NCI-H2196 treated with DMSO at 0.1 percent for 48 hours (cell line): ENCODE measurements at regions not wholly inside any gene's neighbourhood (a gene's known extent, or its start where the extent isn't known, plus 50 kb on each side); places are given as distances from the start of the nearest gene placed in this dataset.
"Not testable (repeated sequence)": the region's sequence is repeated elsewhere in the genome, so short reads cannot be mapped to it uniquely, and the experiment has no call there.

Source experiments
- DNase-seq: peaks from one replicate; lab custom pipeline; 2025; ENCODE audit not compliant: unreplicated experiment; lab: John Stamatoyannopoulos, UW

DNA sequence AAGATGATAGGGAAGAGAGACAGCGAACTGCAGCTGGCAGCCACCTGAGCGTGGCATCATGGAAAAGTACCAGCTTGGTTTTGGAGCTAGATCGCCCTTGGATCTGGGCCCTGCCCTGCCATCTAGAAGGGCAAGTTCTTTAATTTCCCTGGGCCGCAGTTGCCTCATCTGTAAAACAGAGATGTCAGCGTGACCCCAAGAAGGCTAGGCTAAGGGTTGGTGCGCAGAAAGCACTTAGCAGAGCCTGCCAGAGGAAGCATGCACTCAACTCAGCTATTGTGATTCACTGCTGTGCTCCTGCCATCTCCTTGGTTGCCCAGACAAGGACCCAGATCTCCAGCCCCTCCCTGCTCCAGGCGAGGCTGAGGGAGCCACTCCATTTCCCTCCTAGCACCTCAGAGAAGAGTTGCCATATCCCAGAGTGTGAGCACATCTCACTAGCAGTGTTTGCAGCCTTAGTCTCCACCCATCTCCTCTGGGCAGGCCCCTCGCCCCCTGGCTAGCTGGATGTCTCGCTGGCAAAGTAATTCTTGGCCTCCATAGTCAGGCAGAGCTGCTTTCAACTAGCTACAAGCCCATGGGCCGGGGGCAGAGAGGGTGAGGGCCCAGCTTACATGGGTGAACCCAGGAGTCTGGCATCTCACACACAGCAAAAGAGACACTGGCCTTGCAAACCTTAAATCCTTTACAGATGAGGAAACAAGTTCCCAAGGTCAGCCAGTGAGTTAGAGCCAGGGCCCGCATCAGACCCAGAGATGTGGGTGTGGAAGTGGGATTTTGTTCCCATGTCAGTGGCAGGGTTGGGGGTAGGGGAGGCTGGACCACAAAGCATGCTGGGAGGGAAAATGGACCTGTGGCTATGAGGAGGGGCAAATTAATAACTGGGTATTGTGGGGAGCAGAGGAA lies 280.7 kb upstream of the TLE3 start:
- no peak for DNase-seq

DNA sequence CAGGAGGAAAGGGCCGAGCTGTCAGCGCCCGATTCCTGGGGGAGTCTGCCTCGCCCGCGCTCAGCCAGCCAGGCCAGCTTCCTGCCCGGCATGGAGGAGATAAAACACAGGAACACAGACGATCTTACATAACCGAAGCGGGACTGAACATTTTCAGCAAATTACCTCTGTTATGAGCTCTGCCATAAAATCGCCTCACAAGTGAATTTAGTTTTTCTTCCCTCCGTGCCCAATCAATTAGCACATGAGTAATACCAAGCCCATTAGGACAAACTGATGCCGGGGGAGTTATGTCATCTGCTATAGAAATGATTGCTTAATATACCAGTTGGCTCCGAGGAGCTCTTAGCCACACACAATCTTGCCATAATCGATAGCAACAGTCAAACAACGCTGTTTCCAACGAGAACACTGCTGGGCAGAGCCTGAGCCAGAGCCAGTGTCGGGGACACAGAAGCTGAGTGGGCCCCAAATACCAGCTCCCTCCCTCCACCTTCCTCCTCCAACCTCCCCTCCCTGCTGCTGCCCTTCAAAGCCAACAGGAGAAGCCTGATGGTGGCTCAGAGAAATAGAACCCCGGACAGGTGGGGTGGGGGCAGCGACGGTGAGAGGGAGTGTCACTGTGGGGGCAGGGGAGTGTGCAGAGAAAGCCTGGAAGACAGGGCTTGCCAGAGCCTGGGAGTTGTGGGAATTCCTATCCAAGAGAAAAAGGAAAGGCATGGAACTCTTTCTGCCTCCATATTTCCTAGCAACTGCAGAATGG lies 279.4 kb upstream of the TLE3 start:
- DNase-seq: no peak

DNA sequence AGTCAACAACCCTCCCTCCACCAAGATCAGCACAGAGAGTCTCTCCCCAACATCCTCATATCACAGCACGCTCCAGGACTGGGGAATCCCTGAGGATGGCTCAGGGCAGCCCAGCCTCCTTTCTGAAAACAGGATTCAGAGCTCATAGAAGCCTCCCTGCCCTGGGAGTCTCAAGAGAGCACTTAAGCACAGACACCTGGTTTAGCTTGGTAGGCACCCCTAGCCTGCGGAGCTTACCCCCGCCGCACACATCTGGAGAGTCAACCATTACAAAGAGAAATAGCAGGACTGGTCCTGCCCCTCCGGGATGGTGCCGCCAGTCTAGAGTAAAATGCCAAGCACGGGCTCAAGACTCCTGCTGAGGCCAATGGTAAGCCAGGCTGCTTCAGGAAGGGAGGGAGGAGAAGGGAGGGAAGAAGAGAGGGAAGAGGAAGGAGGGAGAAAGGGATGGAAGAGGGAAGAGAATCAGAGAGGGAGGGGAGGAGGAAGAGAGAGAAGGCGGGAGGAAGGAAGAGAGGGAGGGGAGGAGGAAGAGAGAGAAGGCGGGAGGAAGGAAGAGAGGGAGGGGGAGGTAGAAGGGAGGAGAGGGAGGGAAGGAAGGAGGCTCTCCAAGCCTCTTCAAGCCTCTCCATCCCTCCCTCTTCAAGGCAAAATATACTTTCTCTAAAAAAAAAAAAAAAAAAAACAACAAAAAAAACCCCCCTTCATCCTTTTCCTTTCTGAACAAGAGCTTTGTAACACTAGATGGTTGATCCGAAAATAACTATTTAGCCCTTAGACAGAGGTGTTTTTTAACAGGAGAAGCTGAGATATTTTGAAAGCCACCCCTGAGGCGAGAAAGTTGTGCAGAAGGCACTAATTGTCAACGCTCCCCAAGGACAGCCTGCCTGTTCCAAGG lies 278.6 kb upstream of the TLE3 start:
- DNase-seq: no peak

DNA sequence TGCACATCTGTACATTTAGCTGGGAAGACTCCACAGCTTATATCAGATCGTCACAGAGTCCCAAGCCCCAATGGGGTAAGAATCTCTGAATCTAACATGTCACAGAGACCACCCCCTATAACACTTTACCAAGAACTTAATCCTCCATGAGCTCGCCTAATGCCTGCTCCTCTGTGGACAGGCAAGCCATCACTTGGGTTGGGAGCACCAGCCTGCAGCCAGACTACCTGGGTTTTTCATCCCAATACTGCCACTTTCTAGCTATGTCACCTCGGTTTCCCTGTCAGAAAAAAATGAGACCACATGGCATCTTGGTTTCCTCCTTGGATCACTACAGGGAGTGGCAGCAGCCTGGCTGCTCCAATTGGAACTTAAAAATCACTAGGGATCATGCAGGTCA lies 277.9 kb upstream of the TLE3 start:
- DNase-seq: no peak

DNA sequence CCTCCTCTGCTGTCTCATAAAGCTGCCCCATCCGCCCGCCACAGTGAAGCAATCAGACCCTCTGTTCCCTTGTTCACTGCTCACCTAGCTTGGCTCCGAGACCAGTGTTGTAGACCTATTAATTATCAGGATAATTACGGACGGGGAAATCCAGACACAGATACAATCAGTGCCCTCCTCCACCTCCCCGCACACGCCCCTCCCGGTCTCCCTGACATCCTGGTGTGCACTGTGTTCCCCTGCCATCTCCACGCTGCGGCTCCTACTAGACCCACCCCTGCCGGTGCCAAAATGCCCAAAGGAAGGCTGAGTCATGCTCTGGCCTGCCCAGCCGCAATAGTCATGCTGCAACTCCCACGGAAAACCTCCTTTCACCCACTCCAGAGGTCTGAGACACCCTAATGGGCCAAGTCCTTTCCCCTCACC lies 277.3 kb upstream of the TLE3 start:
- DNase-seq: no peak

DNA sequence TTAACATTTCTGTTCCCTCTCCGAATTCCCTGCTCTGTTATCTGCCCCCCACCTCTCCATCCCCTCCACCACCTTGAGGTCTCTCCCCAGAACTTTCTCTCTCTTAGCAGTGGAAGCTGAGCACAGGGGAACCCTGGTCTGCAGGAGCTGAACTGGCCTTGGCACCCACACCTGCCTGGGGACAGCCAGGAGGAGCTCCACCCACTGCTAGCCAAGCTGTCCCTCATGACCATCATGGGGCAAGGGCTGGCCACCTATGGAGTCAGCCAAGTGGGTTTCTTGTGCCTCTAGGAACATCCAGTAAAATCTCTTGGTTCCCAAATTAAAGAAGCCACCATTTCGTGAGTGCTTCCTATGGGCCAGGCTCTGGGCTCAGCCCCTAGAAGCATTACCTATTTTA lies 276.4 kb upstream of the TLE3 start:
- no peak for DNase-seq

DNA sequence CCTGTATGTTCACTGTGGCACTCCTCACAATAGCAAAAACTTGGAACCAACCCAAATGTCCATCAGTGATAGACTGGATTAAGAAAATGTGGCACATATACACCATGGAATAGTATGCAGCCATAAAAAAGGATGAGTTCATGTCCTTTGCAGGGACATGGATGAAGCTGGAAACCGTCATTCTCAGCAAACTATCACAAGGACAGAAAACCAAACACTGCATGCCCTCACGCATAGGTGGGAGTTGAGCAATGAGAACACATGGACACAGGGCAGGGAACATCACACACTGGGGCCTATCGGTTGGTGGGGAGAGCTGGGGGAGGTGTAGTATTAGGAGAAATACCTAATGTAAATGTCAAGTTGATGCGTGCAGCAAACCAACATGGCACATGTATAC lies 275.7 kb upstream of the TLE3 start:
- DNase-seq: not testable (repeated sequence)

DNA sequence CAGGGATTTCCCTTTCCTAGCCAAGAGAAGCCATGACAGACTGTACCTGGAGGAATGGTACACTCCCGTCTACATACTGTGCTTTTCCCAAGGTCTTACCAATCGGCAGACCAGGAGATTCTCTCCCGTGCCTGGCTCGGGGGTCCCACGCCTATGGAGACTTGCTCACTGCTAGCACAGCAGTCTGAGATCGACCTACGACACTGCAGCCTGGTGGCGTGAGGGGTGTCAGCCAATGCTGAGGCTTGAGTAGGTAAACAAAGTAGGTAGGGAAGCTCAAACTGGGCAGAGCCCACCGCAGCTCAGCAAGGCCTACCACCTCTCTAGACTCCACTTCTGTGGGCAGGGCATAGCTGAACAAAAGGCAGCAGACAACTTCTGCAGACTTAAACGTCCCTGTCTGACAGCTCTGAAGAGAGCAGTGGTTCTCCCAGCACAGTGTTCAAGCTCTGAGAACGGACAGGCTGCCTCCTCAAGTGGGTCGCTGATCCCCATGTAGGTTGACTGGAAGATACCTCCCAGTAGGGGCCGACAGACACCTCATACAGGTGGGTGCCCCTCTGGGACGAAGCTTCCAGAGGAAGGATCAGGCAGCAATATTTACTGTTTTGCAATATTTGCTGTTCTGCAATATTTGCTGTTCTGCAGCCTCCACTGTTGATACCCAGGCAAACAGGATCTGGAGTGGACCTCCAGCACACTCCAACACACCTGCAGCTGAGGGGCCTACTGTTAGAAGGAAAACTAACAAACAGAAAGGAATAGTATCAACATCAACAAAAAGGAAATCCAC lies 270.4 kb upstream of the TLE3 start:
- not testable (repeated sequence) for DNase-seq

DNA sequence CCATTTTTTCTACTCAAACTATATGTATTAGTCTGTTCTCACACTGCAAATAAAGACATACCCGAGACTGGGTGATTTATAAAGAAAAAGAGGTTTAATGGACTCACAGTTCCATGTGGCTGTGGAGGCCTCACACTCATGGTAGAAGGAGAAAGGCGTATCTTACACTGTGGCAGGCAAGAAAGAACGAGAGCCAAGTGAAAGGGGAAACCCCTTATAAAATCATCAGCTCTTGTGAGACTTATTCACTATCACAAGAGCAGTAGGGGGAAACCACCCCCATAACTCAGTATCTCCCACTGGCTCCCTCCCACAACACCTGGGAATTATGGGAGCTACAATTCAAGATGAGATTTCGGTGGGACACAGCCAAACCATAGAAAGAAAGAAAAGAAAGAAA lies 266.3 kb upstream of the TLE3 start:
- not testable (repeated sequence) for DNase-seq

DNA sequence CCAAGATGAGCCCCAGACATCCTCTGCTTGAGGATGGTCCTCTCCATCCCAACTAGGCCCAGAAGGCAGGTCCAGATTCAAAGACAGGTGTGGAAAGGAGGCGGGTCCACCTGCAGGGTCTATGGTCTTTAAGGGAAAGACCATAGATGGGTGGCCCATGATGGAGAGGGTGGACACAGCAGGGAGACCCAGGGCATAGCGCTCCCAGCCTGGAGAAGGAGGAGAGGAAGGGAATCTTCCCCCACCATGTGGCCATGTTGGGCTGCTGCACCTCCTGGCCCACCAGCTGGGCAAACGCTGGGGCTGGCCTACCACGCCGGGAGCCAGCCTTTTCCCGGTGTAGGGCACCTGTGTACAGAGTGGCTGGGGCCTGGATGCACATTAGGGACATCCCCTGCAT lies 265.2 kb upstream of the TLE3 start:
- DNase-seq: no peak

DNA sequence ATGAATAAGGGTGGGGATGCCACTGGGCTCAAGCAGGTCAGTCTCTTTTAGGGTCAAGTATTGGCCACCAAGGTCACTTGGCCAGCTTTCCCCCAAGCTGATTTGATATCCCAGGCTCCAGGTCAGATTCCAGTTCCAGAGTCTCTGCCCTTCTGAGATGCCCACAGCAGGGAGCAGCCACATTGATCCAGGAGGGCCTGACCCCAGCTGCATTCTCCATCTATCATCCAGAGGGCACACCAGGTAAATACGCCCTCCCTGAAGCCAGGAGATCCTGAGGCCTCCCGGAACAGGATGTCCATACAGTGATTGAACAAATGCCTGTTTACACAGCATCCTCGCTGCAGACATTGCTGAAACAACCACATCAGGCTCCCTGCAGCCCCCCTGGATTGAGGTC lies 264.6 kb upstream of the TLE3 start:
- DNase-seq: no peak

DNA sequence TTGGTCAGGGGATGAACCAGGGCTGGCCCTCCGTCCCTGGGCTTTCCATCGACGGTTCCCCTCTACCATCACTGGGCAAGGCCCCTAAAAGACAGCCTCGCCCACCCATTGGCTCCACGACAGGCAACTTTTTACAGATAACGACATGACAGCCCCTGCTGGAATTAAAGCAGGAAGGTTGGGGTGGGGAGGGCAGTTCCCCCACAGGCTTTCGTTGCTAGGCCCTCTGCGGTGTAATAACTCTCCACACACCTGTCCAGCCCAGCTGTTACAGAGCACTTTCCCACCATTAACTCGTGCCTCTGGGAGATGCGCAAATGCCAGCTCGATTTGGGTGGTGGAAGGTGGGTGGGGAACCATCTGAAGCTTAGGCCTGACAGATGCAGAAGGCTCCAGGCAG lies 264.2 kb upstream of the TLE3 start:
- DNase-seq: no peak

DNA sequence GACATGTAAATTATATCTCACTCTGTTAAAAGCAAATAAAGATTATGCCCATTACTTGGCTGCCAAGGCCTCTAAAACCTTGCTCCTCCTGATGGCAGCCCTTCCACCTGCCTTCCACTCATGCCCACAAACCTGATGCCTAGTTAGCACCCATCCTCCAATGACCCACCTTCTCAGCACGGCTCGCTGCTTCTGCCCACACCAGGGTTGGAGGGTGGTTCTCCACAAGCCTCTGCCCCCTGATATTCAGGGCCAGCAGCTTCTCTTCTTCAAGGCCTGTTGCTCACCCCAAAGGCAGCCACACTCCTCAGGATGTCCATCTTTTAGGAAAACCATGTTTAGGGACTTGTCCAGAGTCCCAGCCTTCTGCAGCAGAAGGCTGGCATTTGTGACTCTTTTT lies 263.4 kb upstream of the TLE3 start:
- no peak for DNase-seq

DNA sequence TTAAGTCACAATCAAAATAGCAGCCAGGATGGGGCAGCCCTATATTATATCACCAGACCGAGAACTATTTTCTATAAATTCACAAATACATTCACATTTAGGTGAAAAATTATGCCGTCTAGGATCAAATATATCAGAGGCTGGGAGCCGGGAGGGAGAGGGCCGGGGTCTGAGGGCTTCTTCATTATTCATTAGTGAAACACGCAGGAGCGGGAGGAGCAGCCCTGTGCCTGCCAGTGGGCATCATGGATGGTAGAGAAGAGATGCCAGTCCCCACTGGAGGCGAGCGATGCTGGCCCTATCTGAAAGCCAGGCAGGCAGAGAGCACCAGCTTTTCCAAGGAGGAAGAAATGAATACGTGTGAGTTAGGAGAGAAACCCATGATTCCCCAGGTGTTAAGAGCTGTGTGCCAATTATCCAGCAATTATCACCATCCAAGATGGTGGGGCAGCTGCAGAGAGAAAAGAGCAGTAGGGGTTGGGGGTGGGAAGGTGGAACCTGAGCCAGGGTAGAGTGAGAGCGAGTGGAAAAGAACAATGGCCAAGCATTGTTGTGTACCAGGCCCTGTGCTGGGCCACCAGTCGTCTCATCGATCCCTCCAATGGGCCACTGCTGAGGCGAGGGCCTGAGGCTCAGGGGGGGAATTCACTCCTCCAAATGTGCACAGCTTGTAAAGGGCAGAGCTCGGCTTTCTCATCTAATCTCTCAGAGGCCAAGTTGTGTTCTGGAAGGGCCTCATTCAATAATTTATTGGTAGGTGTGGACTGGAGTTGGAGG lies 261.3 kb upstream of the TLE3 start:
- no peak for DNase-seq

DNA sequence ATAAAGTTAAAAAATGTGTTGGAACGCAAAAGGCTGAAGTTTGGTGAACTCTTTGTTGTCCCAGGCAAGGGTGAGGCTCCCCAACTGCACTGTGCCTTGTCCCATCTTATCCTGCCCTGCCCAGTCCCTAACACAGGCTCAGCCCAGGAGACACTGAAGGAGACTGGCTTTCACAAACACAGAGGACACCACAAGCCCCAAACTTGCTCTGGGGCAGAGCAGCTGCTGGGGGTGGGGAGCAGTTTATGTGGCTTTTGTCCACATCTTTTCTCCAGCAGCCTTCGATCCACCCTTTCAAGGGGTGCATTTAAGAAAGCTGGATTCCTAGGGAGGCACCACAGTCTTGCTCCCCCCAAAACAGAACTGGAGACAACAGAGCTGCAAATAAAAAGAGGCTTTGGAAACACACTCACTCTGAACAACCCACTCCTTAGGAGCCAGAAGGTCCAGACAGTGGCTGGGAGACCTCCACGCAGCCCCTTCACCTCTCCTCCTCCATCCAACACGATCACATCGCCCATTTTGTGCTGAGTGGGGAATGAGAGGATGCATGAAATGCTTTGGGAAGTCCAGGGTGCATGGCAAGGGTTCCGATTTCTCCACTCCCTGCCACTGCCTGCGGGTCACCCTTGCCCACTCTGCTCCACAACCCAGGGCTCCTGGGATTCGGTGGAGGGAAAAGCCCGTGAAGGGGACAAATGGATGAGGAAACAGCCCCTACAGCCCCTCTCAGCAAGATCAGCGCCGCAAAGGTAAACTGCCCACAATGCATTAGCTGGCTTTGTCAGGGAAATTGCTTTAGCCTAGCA lies 260.5 kb upstream of the TLE3 start:
- DNase-seq: no peak

DNA sequence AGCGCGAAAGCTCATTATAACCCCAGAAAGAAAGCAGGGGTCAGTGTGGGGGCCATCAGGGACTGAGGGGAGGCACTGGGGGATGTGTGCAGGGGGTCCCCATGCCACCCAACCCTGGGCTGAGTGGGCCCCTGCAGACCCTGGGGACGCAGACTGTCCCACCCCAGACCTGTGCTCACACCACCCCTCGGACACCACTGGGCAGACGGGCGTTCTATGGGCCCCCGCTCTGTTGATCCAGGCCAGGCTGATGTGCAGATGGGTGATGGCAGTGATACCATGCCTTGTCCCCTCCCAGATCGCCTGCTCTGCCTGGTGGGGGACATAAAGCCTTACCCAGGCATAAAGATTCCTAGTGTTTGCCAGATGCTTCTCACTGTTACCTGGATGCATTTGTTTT lies 259.7 kb upstream of the TLE3 start:
- no peak for DNase-seq

DNA sequence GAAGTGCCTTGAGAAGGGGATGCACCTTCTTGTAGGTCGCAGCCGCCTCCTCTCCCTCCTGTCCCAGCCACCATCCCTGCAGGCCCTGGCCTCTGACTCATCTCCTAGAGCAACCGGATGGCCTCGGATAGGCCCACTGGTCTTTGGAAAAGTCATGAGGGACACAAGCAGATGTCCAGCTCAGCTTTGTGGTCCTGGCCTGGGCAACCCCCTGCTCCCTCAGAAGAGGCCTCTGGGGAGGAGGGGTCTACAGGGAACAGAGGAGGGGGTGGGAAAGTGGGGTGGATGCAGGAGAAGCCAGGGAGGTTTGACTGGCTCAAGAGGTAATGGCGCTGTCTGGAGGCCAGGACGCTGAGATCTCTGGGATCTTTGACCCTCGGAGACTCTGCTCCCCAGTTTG lies 259.2 kb upstream of the TLE3 start:
- no peak for DNase-seq

DNA sequence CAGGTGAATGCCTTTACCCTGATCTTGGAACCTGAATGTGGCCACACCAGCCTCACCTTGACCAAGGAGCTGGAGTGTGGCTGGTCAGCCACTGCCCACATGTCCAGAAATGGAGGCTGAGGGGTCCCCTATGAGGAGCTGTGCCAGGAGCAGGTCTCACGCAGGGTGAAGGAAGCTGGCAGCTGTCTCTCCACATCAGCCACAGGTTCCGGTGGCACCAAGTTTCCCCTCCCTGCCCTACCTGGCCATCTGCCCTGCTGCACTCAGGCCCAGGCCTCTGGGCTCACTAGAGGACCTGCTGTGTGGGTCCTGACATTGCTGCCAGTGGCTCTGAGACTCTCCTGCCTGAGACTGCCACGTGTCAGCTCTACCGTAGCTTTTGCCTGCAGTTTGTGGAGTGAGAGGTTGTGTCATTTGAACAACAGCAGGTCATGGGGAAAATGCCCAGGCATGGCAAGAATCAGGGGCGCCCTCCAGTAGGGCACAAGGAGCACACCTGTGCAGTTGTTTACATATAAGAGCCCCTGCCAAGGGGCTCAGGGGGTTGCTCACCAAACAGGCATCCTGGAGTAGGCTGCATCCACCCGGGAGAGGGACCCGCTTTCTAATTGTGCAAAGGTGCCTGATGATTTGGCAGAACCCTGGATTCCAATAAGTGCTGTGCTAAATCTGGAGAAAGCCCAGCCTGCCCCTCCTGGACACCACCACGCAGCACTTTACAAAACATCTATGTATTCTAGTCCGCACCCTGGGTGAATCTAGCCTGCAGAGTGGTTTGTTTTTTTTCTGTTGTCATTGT lies 258.5 kb upstream of the TLE3 start:
- DNase-seq: no peak
